Gastroesophageal sphincter (tissue), 3 donors: ENCODE measurements at regions not wholly inside any gene's neighbourhood (a gene's known extent, or its start where the extent isn't known, plus 50 kb on each side); places are given as distances from the start of the nearest gene placed in this dataset.

Experiments
- POLR2A ChIP-seq, 2 donors: fragments of 450-650 bp; IDR thresholded peaks; one replicate each; pipeline ENCODE4 v1.6.1; 2017; ENCODE audit warnings: antibody characterized with exemption in 2 of 2, mild to moderate bottlenecking in 2 of 2, moderate library complexity in 1 of 2
- TF ChIP-seq, protein P1 (sequence below), 4 experiments: fragments of 200-600 bp in 2 of 4; fragments of 450-650 bp in 2 of 4; sonication (generic) in 1 of 4; IDR thresholded peaks; one replicate each; pipeline ENCODE4 v1.5.1; 2017 to 2019; ENCODE audit warnings: antibody characterized with exemption in 4 of 4, mild to moderate bottlenecking in 2 of 4, moderate library complexity in 2 of 4

GRCh38 chr20:12893653-12894052 is 115.1 kb upstream of the SPTLC3 start:
- no peak for TF ChIP-seq POLR2A (IDR thresholded peaks at IDR 0.05)
- TF ChIP-seq, protein P1, sequence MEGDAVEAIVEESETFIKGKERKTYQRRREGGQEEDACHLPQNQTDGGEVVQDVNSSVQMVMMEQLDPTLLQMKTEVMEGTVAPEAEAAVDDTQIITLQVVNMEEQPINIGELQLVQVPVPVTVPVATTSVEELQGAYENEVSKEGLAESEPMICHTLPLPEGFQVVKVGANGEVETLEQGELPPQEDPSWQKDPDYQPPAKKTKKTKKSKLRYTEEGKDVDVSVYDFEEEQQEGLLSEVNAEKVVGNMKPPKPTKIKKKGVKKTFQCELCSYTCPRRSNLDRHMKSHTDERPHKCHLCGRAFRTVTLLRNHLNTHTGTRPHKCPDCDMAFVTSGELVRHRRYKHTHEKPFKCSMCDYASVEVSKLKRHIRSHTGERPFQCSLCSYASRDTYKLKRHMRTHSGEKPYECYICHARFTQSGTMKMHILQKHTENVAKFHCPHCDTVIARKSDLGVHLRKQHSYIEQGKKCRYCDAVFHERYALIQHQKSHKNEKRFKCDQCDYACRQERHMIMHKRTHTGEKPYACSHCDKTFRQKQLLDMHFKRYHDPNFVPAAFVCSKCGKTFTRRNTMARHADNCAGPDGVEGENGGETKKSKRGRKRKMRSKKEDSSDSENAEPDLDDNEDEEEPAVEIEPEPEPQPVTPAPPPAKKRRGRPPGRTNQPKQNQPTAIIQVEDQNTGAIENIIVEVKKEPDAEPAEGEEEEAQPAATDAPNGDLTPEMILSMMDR (IDR thresholded peaks at IDR 0.05): no peak
